H1 (cell line): ENCODE measurements at regions not wholly inside any gene's neighbourhood (a gene's known extent, or its start where the extent isn't known, plus 50 kb on each side); places are given as distances from the start of the nearest gene placed in this dataset.

Experiments
- CTCF ChIA-PET: fragments of 300-600 bp; sonication (Branson Sonifier 250); formaldehyde crosslinking; loops from one replicate; lab custom pipeline; 2021; ENCODE audit not compliant: partially characterized antibody; lab: Charles Lee
- POLR2A ChIA-PET: fragments of 300-600 bp; sonication (Branson Sonifier 250); formaldehyde crosslinking; loops from one replicate; lab custom pipeline; 2021; ENCODE audit warnings: inconsistent platforms; ENCODE audit not compliant: partially characterized antibody; lab: Charles Lee
- DNase-seq, 2 experiments: peaks; one replicate each; pipeline versions ENCODE4 v3.0.0 to v3.0.0-alpha.2; 2010 to 2022; ENCODE audit warnings: low spot score in 2 of 2, low read depth in 1 of 2, mixed read lengths in 1 of 2
- FAIRE-seq: peaks from 2 replicates; lab custom pipeline; 2011; peaks lifted over from hg19 to GRCh38; lab: Jason Lieb, UNC
- H2AFZ ChIP-seq: 2 replicates; pipeline ENCODE4 v1.8.1; 2012; ENCODE audit warnings: low read length, inconsistent platforms
- H2AK5ac ChIP-seq: 2 replicates; pipeline ENCODE4 v1.6.1; 2013; ENCODE audit warnings: low read depth, low read length
- H2BK120ac ChIP-seq: replicated peaks from 2 replicates; pipeline ENCODE3; 2013; ENCODE audit warnings: low read depth, low read length, inconsistent platforms
- H2BK12ac ChIP-seq: 2 replicates; pipeline ENCODE4 v1.6.1; 2013; ENCODE audit warnings: low read depth, low read length
- H2BK15ac ChIP-seq: 2 replicates; pipeline ENCODE4 v1.6.1; 2013; ENCODE audit warnings: low read length
- H2BK20ac ChIP-seq: 2 replicates; pipeline ENCODE4 v1.6.1; 2013; ENCODE audit warnings: low read length
- H2BK5ac ChIP-seq: 2 replicates; pipeline ENCODE4 v1.6.1; 2013; ENCODE audit warnings: low read depth, low read length
- H3K14ac ChIP-seq: 2 replicates; pipeline ENCODE4 v1.6.1; 2013; ENCODE audit warnings: inconsistent platforms; ENCODE audit not compliant: insufficient read length
- H3K18ac ChIP-seq: 2 replicates; pipeline ENCODE4 v1.6.1; 2013; ENCODE audit warnings: low read length; ENCODE audit errors: extremely low read depth
- H3K23ac ChIP-seq: 2 replicates; pipeline ENCODE4 v1.6.1; 2013; ENCODE audit warnings: inconsistent platforms; ENCODE audit not compliant: insufficient read length
- H3K23me2 ChIP-seq: 2 replicates; pipeline ENCODE4 v1.6.1; 2013; ENCODE audit warnings: low read depth, low read length
- H3K27ac ChIP-seq: 2 replicates; pipeline ENCODE4 v1.6.1; 2011; ENCODE audit warnings: low read depth, low read length, inconsistent platforms
- H3K27me3 ChIP-seq, 4 experiments: replicated peaks in 1 of 4; 1 replicate in 1 of 4; 2 replicates in 3 of 4; pipeline versions ENCODE4 v1.6.1 to v1.8.1; 2011 to 2013; ENCODE audit warnings: low read length in 3 of 4, mild to moderate bottlenecking in 3 of 4, inconsistent platforms in 2 of 4, mixed read lengths in 2 of 4, moderate library complexity in 1 of 4; ENCODE audit not compliant: control insufficient read depth in 3 of 4, insufficient read depth in 3 of 4; ENCODE audit errors: extremely low read depth in 1 of 4
- H3K36me3 ChIP-seq, 4 experiments: 2 replicates each; pipeline versions ENCODE4 v1.6.1 to v1.8.1; 2011 to 2013; ENCODE audit warnings: mild to moderate bottlenecking in 4 of 4, low read length in 3 of 4, moderate library complexity in 2 of 4, control low read depth in 1 of 4, inconsistent platforms in 1 of 4; ENCODE audit not compliant: insufficient read depth in 4 of 4, control insufficient read depth in 2 of 4
- H3K4ac ChIP-seq: replicated peaks from 2 replicates; pipeline ENCODE3; 2013; ENCODE audit warnings: low read length, low read depth, mixed read lengths, inconsistent platforms; ENCODE audit not compliant: insufficient read length
- H3K4me1 ChIP-seq, 4 experiments: replicated peaks in 1 of 4; 1 replicate in 1 of 4; 2 replicates in 3 of 4; pipeline versions ENCODE4 v1.6.1 to v1.8.1; 2011 to 2013; ENCODE audit warnings: low read length in 3 of 4, inconsistent platforms in 2 of 4, mixed read lengths in 1 of 4; ENCODE audit not compliant: insufficient read depth in 4 of 4, control insufficient read depth in 3 of 4
- H3K4me2 ChIP-seq, 2 experiments: 2 replicates each; pipeline versions ENCODE4 v1.6.1 to v1.8.1; 2011 to 2013; ENCODE audit warnings: low read depth in 2 of 2, low read length in 2 of 2, control low read depth in 1 of 2, inconsistent platforms in 1 of 2, mild to moderate bottlenecking in 1 of 2; ENCODE audit not compliant: insufficient read depth in 1 of 2
- H3K4me3 ChIP-seq, 4 experiments: fragments of 200-600, 300-600 bp in 1 of 4; sonication (generic), shearing (Covaris generic), sonication (Bioruptor Twin) in 1 of 4; 2 replicates each; pipeline versions ENCODE4 v1.5.1 to v1.8.1; 2011 to 2016; ENCODE audit warnings: low read length in 4 of 4, low read depth in 3 of 4, control low read depth in 2 of 4, inconsistent platforms in 2 of 4, mild to moderate bottlenecking in 2 of 4, mixed read lengths in 1 of 4, moderate library complexity in 1 of 4; ENCODE audit not compliant: insufficient read depth in 2 of 4; ENCODE audit errors: extremely low read depth in 1 of 4
- H3K56ac ChIP-seq: replicated peaks from 2 replicates; pipeline ENCODE3; 2013; ENCODE audit warnings: low read depth, mild to moderate bottlenecking, mixed read lengths, low read length, inconsistent platforms; ENCODE audit not compliant: insufficient read length
- H3K79me1 ChIP-seq: 2 replicates; pipeline ENCODE4 v1.6.1; 2013; ENCODE audit warnings: low read depth, low read length, control low read depth
- H3K79me2 ChIP-seq, 2 experiments: 2 replicates each; pipeline versions ENCODE4 v1.6.1 to v1.8.1; 2012 to 2013; ENCODE audit warnings: low read length in 2 of 2, mild to moderate bottlenecking in 2 of 2, inconsistent platforms in 1 of 2; ENCODE audit not compliant: insufficient read depth in 2 of 2, control insufficient read depth in 1 of 2
- H3K9ac ChIP-seq, 4 experiments: replicated peaks in 1 of 4; 1 replicate in 1 of 4; 2 replicates in 3 of 4; pipeline versions ENCODE4 v1.6.1 to v1.8.1; 2011 to 2013; ENCODE audit warnings: low read depth in 3 of 4, low read length in 3 of 4, control low read depth in 2 of 4, mild to moderate bottlenecking in 2 of 4, moderate library complexity in 2 of 4, inconsistent platforms in 1 of 4; ENCODE audit errors: extremely low read depth in 1 of 4
- H3K9me3 ChIP-seq, 2 experiments: 2 replicates each; pipeline versions ENCODE4 v1.6.1 to v1.8.1; 2012 to 2013; ENCODE audit warnings: mild to moderate bottlenecking in 2 of 2, moderate library complexity in 2 of 2, control low read depth in 1 of 2, inconsistent platforms in 1 of 2, low read depth in 1 of 2, low read length in 1 of 2, mixed read lengths in 1 of 2; ENCODE audit not compliant: insufficient read depth in 2 of 2
- H4K20me1 ChIP-seq, 2 experiments: replicated peaks in 1 of 2; 2 replicates each; pipeline versions ENCODE3 to v1.8.1; 2011 to 2013; ENCODE audit warnings: inconsistent platforms in 2 of 2, low read length in 2 of 2, mild to moderate bottlenecking in 1 of 2; ENCODE audit not compliant: insufficient read depth in 2 of 2, control insufficient read depth in 1 of 2
- H4K5ac ChIP-seq: 2 replicates; pipeline ENCODE4 v1.6.1; 2013; ENCODE audit warnings: low read length, low read depth, mixed read lengths, inconsistent platforms; ENCODE audit not compliant: insufficient read length
- H4K8ac ChIP-seq: 2 replicates; pipeline ENCODE4 v1.8.0; 2013; ENCODE audit warnings: mild to moderate bottlenecking, moderate library complexity, low read length, inconsistent platforms; ENCODE audit not compliant: insufficient read depth; ENCODE audit errors: extremely low read depth
- H4K91ac ChIP-seq: replicated peaks from 2 replicates; pipeline ENCODE3; 2013; ENCODE audit warnings: low read length, mixed read lengths, inconsistent platforms; ENCODE audit not compliant: insufficient read length
- ASH2L ChIP-seq: fragments of 200-600, 300-600 bp; sonication (generic); IDR thresholded peaks from one replicate; pipeline ENCODE4 v1.7.1; 2017; ENCODE audit warnings: low read length
- BRCA1 ChIP-seq: IDR thresholded peaks from 2 replicates; pipeline ENCODE4 v1.6.1; 2012; ENCODE audit warnings: low read depth, low read length, improper control_type of control experiment
- CHD2 ChIP-seq: IDR thresholded peaks from 2 replicates; pipeline ENCODE4 v1.6.1; 2012; ENCODE audit warnings: low read length, improper control_type of control experiment
- EP300 ChIP-seq, 2 experiments: IDR thresholded peaks; 1 replicate in 1 of 2; 2 replicates in 1 of 2; pipeline ENCODE4 v1.6.1; 2011 to 2012; ENCODE audit warnings: low read depth in 2 of 2, low read length in 2 of 2, mild to moderate bottlenecking in 2 of 2, borderline replicate concordance in 1 of 2, inconsistent platforms in 1 of 2, moderate library complexity in 1 of 2
- JUND ChIP-seq: IDR thresholded peaks from 2 replicates; pipeline ENCODE4 v1.6.1; 2011; ENCODE audit warnings: mild to moderate bottlenecking, improper control_type of control experiment, low read length
- KDM4A ChIP-seq: IDR thresholded peaks from one replicate; pipeline ENCODE4 v1.7.1; 2012; ENCODE audit warnings: low read depth, mild to moderate bottlenecking, moderate library complexity, low read length, inconsistent platforms; ENCODE audit not compliant: severe bottlenecking
- NANOG ChIP-seq: IDR thresholded peaks from 2 replicates; pipeline ENCODE4 v1.6.1; 2011; ENCODE audit warnings: low read length, low read depth, mild to moderate bottlenecking, inconsistent platforms; ENCODE audit not compliant: insufficient read depth, poor library complexity, severe bottlenecking
- POU5F1 ChIP-seq: IDR thresholded peaks from 2 replicates; pipeline ENCODE4 v1.6.1; 2011; ENCODE audit warnings: low read depth, mild to moderate bottlenecking, low read length, moderate library complexity
- RAD21 ChIP-seq, 2 experiments: IDR thresholded peaks in 1 of 2; conservative IDR thresholded peaks in 1 of 2; 2 replicates each; pipeline ENCODE4 v1.6.1; 2011; ENCODE audit warnings: low read depth in 2 of 2, low read length in 2 of 2, improper control_type of control experiment in 1 of 2, inconsistent platforms in 1 of 2, mild to moderate bottlenecking in 1 of 2, moderate library complexity in 1 of 2
- RNF2 ChIP-seq: fragments of 200-900, 300-1000 bp; sonication (generic); IDR thresholded peaks from 2 replicates; pipeline ENCODE4 v1.7.1; 2016; ENCODE audit warnings: borderline replicate concordance, low read depth, mild to moderate bottlenecking, antibody characterized with exemption, low read length; ENCODE audit not compliant: poor library complexity, severe bottlenecking; ENCODE audit errors: missing control alignments
- SIRT6 ChIP-seq: IDR thresholded peaks from one replicate; pipeline ENCODE4 v1.7.1; 2012; ENCODE audit warnings: low read length, inconsistent platforms
- SIX5 ChIP-seq: IDR thresholded peaks from 2 replicates; pipeline ENCODE4 v1.6.1; 2011; ENCODE audit warnings: mild to moderate bottlenecking, low read depth, low read length
- SP2 ChIP-seq: IDR thresholded peaks from 2 replicates; pipeline ENCODE4 v1.6.1; 2012; ENCODE audit warnings: mild to moderate bottlenecking, low read length, inconsistent platforms
- TAF1 ChIP-seq: IDR thresholded peaks from 2 replicates; pipeline ENCODE4 v1.6.1; 2011; ENCODE audit warnings: mild to moderate bottlenecking, low read depth, low read length
- ZNF274 ChIP-seq: IDR thresholded peaks from 2 replicates; pipeline ENCODE4 v1.7.0; 2012; ENCODE audit warnings: low read length, borderline replicate concordance; ENCODE audit errors: extremely low read depth
- WGBS, 2 experiments: shearing (Covaris generic) in 1 of 2; methylation state at CpG; one replicate each; pipeline versions ENCODE4 v1.1.6 to v1.1.7; 2013 to 2015; ENCODE audit warnings: low lambda C conversion rate in 2 of 2, mixed read lengths in 2 of 2, inconsistent platforms in 1 of 2, low coverage in 1 of 2, missing lambda C conversion rate in 1 of 2; ENCODE audit not compliant: insufficient replicate concordance in 2 of 2, insufficient coverage in 1 of 2, insufficient read length in 1 of 2; ENCODE audit errors: extremely low coverage in 1 of 2, missing lambda C conversion rate in 1 of 2; 5-methylcytosine and 5-hydroxymethylcytosine counted together

GRCh38 chr1:181396811-181397210 lies 86.5 kb upstream of the CACNA1E start:
- Histone ChIP-seq H3K23me2 (no peaks in the 10 kb centered on the region), H3K4me2 (no peak overlapping the region), H2BK20ac (no peak overlapping the region), H3K18ac (no peak overlapping the region), H4K8ac (no peak overlapping the region), H4K20me1 (no peaks in the 10 kb centered on the region), H3K23ac (no peak overlapping the region), H3K9me3 (no peaks in the 10 kb centered on the region), H4K5ac (no peak overlapping the region), H3K27me3 (0 out of 7 replicates have a peak, but pooled peaks cover 0 to 2% (median 0%) of the 10 kb centered on the region in 4 experiments), H2AK5ac (no peak overlapping the region), H2BK12ac (no peak overlapping the region), H2AFZ (no peak overlapping the region), H3K79me1 (no peaks in the 10 kb centered on the region), H2BK15ac (no peak overlapping the region), H3K79me2 (no peaks in the 10 kb centered on the region), H4K91ac (no peak overlapping the region), H2BK5ac (no peak overlapping the region), H3K27ac (no peak overlapping the region), H3K56ac (no peak overlapping the region), H3K14ac (no peak overlapping the region), H3K36me3 (no peaks in the 10 kb centered on the region), H3K4me1 (no peaks in the 10 kb centered on the region), H2BK120ac (no peak overlapping the region), H3K4me3 (no peak overlapping the region), H3K9ac (no peak overlapping the region), H3K4ac (no peak overlapping the region)
- ChIA-PET POLR2A (no interaction called here), CTCF (interaction anchor here (0.7 to 2.8 kb wide), 10 partner anchors 13 to 207 kb away, joined by 3 to 9 read pairs (median 4); no protein-coding TSS in a partner anchor)
- no peak for TF ChIP-seq JUND
- TF ChIP-seq CHD2 = no peak
- no peak for TF ChIP-seq SIRT6
- no peak for TF ChIP-seq SIX5
- no peak for TF ChIP-seq SP2
- TF ChIP-seq ZNF274 = no peak
- TF ChIP-seq EP300 (IDR thresholded peaks at IDR 0.05; ENCODE audit: borderline replicate concordance in 1 of 2, low read depth in 2 of 2, low read length in 2 of 2) = no peak
- TF ChIP-seq TAF1 = no peak
- TF ChIP-seq BRCA1 = no peak
- no peak for TF ChIP-seq RNF2
- no peak for TF ChIP-seq POU5F1
- no peak for TF ChIP-seq NANOG
- no peak for TF ChIP-seq RAD21 (IDR thresholded peaks at IDR 0.05 in 1 of 2, conservative IDR thresholded peaks at IDR 0.05 in 1 of 2; ENCODE audit: low read depth in 2 of 2, low read length in 2 of 2)
- no peak for TF ChIP-seq KDM4A
- TF ChIP-seq ASH2L = no peak
- DNase-seq = no peak
- 93% methylated on average over 1 of the region's 1 CpG; no CpG with 5 or more reads in 1 of the 2 experiments for WGBS, 2 experiments
- FAIRE-seq = no peak
